ENCODE measurements at regions not wholly inside any gene's neighbourhood (a gene's known extent, or its start where the extent isn't known, plus 50 kb on each side); places are given as distances from the start of the nearest gene placed in this dataset.

- POLR2A ChIA-PET: no interaction called here
- H3K4me3 ChIP-seq (replicated peaks in 1 of 2; ENCODE audit: low read depth in 1 of 2, low read length in 2 of 2): no peak overlapping the region
- BruUV-seq (replicated peaks): no TSS peak
Observed at GRCh38 chr6:163659803-163660202, 245.3 kb downstream of the QKI start.

More at GRCh38 chr6:163659803-163660202, 245.3 kb downstream of the QKI start:
- Histone ChIP-seq H3K36me3 (ENCODE audit: control insufficient read depth in 1 of 2, insufficient read depth in 2 of 2, low read length in 2 of 2) (no peaks in the 10 kb centered on the region), H3K9me3 (ENCODE audit: control insufficient read depth in 1 of 2, insufficient read depth in 1 of 2, low read depth in 1 of 2, low read length in 2 of 2) (no peaks in the 10 kb centered on the region; a peak in 1 of 4 replicates), H3K27me3 (ENCODE audit: insufficient read depth, low read length) (peaks cover 11% of the 10 kb centered on the region; the same call in 1 of the 2 replicates), H4K20me1 (ENCODE audit: insufficient read depth) (no peaks in the 10 kb centered on the region), H3K9ac (ENCODE audit: low read length) (no peak overlapping the region), H3K4me2 (ENCODE audit: low read length) (no peak overlapping the region), H3K27ac (ENCODE audit: low read depth, low read length) (no peak overlapping the region), H3K4me1 (ENCODE audit: control insufficient read depth in 1 of 2, insufficient read depth in 2 of 2, low read length in 2 of 2) (no peaks in the 10 kb centered on the region), H2AFZ (ENCODE audit: low read depth, low read length, poor library complexity, severe bottlenecking) (no peak overlapping the region), H3K9me2 (ENCODE audit: insufficient read depth) (no peaks in the 10 kb centered on the region), H3K79me2 (ENCODE audit: insufficient read depth, low read length) (no peaks in the 10 kb centered on the region)
- DNase-seq (ENCODE audit: low read depth, low spot score) (no peak), ATAC-seq (no peak)
- no peak for TF ChIP-seq EZH2 (IDR thresholded peaks at IDR 0.05)
- TF ChIP-seq ZNF274 (IDR thresholded peaks at IDR 0.05; ENCODE audit: low read depth, low read length): no peak
- TF ChIP-seq, protein P1, sequence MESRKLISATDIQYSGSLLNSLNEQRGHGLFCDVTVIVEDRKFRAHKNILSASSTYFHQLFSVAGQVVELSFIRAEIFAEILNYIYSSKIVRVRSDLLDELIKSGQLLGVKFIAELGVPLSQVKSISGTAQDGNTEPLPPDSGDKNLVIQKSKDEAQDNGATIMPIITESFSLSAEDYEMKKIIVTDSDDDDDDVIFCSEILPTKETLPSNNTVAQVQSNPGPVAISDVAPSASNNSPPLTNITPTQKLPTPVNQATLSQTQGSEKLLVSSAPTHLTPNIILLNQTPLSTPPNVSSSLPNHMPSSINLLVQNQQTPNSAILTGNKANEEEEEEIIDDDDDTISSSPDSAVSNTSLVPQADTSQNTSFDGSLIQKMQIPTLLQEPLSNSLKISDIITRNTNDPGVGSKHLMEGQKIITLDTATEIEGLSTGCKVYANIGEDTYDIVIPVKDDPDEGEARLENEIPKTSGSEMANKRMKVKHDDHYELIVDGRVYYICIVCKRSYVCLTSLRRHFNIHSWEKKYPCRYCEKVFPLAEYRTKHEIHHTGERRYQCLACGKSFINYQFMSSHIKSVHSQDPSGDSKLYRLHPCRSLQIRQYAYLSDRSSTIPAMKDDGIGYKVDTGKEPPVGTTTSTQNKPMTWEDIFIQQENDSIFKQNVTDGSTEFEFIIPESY (IDR thresholded peaks at IDR 0.05; ENCODE audit: extremely low read depth, insufficient replicate concordance, low read length): no peak
- TF ChIP-seq ATF3 (IDR thresholded peaks at IDR 0.05): no peak
- TF ChIP-seq CBX3 (IDR thresholded peaks at IDR 0.05; ENCODE audit: low read depth): no peak
- no peak for TF ChIP-seq YY1 (IDR thresholded peaks at IDR 0.05; ENCODE audit: extremely low read depth, insufficient replicate concordance, low read depth, low read length)
- TF ChIP-seq EGR1 (IDR thresholded peaks at IDR 0.05; ENCODE audit: low read depth): no peak
- no peak for TF ChIP-seq TCF7L2 (IDR thresholded peaks at IDR 0.05; ENCODE audit: borderline replicate concordance, extremely low read depth, insufficient read depth, insufficient read length)
- TF ChIP-seq EZH2phosphoT487 (IDR thresholded peaks at IDR 0.05; ENCODE audit: borderline replicate concordance): no peak
- TF ChIP-seq SRF (IDR thresholded peaks at IDR 0.05; ENCODE audit: low read depth): no peak
- TF ChIP-seq, protein P2, sequence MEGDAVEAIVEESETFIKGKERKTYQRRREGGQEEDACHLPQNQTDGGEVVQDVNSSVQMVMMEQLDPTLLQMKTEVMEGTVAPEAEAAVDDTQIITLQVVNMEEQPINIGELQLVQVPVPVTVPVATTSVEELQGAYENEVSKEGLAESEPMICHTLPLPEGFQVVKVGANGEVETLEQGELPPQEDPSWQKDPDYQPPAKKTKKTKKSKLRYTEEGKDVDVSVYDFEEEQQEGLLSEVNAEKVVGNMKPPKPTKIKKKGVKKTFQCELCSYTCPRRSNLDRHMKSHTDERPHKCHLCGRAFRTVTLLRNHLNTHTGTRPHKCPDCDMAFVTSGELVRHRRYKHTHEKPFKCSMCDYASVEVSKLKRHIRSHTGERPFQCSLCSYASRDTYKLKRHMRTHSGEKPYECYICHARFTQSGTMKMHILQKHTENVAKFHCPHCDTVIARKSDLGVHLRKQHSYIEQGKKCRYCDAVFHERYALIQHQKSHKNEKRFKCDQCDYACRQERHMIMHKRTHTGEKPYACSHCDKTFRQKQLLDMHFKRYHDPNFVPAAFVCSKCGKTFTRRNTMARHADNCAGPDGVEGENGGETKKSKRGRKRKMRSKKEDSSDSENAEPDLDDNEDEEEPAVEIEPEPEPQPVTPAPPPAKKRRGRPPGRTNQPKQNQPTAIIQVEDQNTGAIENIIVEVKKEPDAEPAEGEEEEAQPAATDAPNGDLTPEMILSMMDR (IDR thresholded peaks at IDR 0.05 in 2 of 3, conservative IDR thresholded peaks at IDR 0.05 in 1 of 3; ENCODE audit: borderline replicate concordance in 1 of 3, insufficient read depth in 1 of 3, low read depth in 2 of 3, low read length in 2 of 3): no peak
- no peak for TF ChIP-seq JUND (IDR thresholded peaks at IDR 0.05)
- CTCF ChIA-PET: no interaction called here
- RAD21 ChIA-PET (ENCODE audit: low non-redundant PET in 1 of 2, low total read pairs in 2 of 2, uncharacterized antibody in 2 of 2, unreplicated experiment in 2 of 2): no interaction called here
- intact Hi-C loops (cut with micrococcal nuclease): no loop called here
